Activated T-cell treated with anti-CD3 and anti-CD28 coated beads for 1 hour (primary cell): ENCODE measurements at regions not wholly inside any gene's neighbourhood (a gene's known extent, or its start where the extent isn't known, plus 50 kb on each side); places are given as distances from the start of the nearest gene placed in this dataset.
"Not testable (repeated sequence)": the region's sequence is repeated elsewhere in the genome, so short reads cannot be mapped to it uniquely, and the experiment has no call there.

Experiments
- DNase-seq: peaks from one replicate; pipeline ENCODE4 v3.0.0-alpha.2; 2020; ENCODE audit warnings: low read depth

DNA sequence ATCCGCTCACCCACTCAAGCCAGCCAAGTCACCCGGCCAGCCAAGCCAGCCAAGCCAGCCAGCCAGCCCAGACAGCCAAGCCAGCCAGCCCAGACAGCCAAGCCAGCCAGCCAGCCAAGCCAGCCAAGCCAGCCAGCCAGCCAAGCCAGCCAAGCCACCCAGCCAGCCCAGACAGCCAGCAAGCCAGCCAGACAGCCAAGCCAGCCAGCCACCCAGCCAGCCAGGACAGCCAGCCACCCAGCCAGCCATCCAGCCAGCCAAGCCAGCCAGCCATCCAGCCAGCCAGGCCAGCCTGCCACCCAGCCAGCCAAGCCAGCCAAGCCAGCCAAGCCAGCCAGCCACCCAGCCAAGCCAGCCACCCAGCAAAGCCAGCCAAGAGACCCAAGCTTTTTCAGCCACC lies 316.8 kb upstream of the PLGLB2 start:
- DNase-seq, result not testable (repeated sequence)

DNA sequence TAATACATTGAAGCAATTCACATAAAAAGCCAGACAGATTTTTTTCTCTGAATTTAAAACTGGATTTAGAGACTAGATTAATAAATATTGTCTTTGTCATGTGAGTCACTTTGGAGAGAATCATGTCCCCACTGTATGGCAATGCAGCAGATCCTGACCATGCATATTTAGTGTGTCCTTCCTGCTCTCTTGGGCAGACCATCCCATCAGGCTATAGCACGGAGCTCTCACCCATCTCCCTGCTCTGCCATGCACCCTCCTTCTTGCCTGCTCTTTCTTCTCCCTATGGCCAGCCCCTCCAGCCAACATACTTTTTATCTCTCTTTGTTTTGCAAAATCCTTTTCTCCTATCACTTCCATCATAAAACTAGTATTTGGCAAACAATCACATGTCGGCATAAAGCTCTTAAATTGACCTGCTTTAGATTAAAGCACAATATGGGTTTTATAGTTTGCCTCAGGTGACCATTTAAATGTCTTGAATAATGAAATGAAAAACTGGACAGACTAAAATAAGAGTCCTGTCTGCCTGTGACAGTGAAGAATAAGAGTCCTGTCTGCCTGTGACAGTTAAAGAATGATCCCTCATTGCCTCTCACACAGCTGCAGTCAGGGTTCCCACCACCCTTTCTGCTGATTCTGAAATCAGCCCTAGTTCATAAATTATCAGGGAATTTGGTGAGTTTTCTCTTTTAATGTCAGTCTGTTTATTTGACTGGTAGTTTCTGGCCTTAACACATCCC lies 315.0 kb upstream of the PLGLB2 start:
- not testable (repeated sequence) for DNase-seq

DNA sequence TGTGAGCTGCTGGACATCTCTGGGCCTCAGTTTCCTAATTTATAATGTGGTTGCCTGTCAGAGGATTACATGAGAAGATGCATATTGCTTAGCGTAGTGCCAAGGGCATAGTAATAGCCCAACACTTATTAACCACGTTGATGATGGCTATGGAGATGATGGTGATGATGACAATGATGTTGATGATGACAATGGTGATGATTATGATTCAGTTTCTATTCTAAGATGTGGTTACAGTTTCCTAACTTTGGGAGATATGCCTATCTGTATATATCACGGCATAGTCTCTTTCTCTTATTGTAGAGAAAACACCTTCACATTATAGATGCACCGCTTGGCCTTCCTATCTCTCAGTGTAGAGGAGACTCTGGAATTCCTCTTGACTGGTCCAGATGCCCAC lies 311.9 kb upstream of the PLGLB2 start:
- not testable (repeated sequence) for DNase-seq

DNA sequence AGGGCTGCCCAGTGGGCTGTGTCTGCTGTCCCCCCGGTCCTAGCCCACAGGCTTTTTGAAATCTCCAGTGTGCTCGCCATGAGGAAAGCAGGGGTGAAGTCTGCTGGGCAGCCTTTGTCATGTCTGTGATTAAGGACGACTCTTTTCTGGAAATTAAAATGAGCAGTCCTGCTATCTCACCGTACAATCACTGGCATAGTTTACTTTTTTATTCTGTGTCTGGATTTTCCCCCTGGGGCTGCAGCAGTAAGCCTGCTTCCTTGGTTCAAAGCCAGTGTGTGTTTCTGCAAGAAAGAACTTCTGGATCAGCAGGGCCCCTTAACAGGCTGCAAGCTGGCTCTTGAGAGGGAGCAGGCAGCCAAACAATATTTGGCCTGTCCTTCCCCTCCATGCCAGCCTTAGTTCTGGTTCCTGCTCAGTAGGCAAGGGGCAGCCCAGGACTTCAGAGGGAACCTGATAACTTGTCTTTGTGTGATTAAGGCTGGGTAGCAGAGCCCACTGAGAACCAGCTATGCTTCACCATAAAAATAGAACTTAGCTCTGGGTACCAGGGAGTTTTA lies 310.1 kb upstream of the PLGLB2 start:
- DNase-seq, result not testable (repeated sequence)

DNA sequence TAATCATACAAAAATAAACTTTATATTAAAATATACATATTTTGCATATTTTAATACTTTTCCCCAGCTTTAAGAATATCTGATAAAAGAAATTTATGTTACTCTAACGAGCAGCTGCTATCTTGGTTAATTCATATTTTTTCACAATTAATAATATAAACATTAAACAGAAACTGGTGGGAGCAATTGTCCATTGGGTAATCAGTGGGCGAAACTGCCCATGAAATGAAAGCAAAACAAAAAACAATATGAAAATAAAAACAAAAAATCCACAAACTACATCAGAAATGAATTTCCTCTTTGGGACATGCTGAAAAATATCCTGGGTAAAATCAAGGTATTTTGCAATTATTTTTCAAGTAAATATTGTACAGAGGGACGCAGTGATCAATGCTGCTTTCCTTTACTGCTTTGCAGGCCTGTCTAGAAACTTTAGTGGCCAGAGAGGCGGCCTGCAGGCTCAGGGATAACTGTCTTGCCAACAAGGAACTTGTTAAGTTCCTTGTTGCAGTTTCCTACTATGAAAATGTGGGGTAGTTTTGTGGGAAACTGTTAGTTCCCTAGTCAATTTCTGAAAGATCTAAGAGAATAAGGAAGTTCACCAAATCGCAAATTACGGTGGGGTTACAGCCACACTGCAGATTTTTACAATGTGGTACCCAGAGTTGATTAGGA lies 309.0 kb upstream of the PLGLB2 start:
- DNase-seq, result not testable (repeated sequence)

DNA sequence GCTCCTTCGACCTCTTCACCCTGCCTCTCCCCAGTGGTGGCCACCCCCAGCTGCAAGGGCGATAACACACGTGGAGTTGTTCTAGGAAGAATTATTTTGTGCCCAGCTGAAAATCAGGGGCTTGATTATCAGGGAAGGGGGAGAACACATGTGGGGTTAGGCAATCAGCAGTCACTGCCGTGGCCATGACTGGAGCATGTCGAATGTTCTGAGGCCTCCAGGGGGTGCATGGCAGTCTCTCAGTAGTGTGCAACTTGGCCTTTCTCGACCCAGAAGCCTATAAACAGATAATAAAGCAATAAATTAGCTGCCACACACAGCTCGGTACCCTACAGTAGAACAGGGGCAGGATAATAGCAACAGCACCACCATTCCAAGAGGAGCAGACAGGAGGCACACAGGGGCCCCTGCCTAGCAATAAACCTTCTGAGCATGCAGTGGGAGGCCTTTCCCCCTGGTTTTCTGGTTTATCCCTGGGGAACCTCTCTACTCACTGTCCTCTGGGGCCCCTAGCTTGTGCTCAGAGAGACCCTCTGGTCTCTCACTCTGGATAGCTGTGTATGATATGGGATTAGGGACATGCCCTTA lies 308.2 kb upstream of the PLGLB2 start:
- not testable (repeated sequence) for DNase-seq

DNA sequence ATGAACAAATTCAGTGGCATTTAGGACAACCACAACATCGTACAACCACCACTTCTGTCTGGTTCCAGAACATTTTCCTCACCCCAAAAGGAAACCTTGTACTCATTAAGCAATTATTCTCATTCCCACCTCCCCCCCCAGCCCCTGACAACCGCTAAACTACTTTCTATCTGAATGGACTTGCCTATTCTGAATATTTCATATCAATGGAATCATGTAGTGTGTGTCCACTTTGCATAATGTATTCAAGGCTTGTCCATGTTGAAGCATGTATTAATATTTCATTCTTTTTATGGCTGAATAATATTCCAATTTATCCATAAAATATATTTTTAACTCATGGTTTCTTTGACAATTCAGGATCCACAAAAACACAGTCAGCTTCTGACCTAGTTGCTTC lies 307.2 kb upstream of the PLGLB2 start:
- not testable (repeated sequence) for DNase-seq

DNA sequence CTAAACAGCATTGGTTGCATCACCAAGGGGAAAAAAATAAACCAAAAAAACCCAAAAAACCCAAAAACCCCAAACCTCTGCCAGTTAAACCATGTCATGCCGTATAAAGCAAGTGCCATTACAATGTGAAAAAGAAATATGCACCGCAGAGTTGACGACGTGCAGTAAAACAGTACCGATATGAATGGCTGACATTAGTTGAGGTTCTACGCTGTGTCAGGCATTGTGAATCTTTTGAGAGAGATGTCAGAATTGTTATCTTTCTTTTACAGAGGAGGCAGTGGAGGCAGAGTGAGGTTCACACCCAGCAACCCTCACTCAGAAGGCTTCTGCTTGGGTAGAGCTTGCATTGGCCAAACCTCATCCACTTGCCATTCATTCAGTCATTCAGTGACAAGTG lies 306.5 kb upstream of the PLGLB2 start:
- not testable (repeated sequence) for DNase-seq

DNA sequence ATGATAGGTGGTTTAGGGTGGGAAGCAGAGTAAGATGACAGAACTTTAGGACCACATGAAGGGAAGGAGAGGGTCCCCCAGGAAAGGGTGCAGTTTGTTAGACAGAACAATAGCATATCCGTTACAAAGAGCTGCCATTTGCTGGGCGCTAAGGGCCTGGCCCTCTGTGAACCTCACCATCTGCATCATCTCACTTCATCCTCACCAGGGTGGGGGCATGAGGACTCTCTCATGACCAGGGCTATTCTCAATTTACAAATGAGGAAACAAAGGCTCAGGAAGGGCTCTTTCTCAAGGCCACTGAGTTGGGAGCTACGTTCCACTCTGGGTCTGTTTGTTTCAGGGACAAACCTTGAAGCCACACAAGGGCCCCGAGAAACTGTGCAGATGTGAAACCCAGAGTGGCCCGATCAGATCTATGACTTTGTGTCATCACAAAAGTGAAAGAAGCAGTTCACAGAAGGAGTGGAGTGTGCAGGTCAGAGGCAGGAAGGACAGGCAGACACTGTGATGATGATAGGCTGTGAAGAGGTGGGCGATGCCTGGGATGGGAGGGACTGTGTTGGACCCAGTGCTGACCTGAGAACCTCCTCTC lies 304.8 kb upstream of the PLGLB2 start:
- not testable (repeated sequence) for DNase-seq

DNA sequence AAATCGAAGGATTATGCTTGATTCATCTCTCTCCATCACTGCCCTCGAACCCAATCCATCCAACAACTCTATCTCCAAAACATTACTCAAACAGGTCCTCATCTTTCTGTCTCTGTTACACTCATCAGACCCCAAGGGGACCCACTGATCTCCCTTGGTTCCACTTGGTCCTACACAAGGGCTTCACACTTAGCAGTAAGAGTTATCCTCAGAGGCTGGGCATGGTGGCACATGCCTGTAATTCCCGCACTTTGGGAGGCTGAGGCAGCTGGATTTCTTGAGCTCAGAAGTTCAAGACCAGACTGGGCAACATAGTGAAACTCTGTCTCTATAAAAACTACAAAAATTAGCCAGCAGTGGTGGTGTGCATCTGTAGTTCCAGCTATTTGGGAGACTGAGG lies 302.9 kb upstream of the PLGLB2 start:
- not testable (repeated sequence) for DNase-seq

DNA sequence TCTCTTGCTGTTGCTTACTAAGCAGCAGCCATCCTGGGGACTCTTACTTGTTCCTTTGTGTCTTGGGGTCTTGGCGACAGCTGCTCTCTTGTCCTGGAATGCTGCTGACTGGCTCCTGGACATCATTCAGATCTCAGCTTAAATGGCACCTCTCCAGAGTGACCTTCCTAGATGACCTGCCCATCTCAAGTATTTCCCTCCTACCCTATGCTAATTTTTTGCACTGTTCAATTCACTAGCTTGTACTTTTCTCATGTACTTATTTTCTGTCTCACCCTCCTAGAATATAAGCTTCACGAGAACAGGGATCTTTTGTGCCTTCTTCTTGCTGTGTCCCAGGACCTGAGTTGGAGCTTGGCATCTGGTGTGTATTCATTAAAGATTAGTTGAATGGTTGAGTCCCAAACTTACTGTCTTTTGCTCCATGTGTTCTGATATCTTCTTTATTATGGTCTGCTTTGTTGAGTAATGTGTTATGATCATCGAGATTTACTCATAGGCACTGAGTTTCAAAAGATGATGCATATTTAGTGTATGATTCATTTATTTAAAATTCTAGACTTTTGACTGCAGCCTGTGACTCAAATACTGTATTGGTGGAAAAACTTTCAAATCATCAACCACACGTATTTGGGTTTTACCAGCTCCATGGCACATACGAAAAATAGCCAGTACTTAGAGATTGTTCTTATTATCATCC lies 302.1 kb upstream of the PLGLB2 start:
- not testable (repeated sequence) for DNase-seq

DNA sequence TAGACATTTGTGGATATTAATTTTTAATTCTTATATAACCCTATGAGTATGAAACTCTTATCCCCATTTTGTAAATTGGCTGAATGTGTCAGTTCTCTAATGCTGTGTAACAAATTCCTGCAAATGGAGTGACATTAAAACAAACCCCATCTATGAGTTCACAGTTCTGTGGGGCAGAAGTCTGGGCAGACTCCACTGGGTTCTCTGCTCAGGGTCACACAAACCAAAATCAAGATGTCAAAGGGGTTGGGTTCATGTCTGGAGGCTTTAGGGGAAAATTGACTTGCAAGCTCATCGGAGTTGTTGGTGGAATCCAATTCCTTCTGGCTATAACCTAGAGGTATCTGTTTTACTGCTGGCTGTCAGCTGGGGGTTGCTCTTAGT lies 301.6 kb upstream of the PLGLB2 start:
- DNase-seq, result not testable (repeated sequence)

DNA sequence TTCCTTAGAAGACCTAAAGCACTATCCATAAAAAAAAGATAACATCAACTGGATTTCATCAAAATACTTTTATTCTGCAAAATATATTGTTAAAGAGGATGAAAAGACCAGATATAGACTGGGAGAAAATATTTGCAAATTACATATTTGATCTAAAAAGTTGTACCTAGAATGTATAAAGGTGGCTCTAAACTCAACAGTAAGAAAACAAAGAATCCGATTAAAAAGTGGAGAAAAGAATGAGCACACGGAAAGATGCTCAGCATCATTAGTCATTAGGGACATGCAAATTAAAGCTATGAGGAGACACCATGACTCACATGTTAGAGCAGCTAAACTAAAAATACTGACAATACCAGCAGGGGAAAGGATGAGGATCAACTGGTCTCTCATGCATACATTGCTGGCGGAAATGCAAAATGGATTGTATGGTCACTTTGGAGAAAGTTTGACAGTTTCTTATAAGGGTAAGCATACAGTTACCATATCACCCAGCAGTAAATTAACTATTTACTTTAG lies 298.4 kb upstream of the PLGLB2 start:
- DNase-seq, result not testable (repeated sequence)

DNA sequence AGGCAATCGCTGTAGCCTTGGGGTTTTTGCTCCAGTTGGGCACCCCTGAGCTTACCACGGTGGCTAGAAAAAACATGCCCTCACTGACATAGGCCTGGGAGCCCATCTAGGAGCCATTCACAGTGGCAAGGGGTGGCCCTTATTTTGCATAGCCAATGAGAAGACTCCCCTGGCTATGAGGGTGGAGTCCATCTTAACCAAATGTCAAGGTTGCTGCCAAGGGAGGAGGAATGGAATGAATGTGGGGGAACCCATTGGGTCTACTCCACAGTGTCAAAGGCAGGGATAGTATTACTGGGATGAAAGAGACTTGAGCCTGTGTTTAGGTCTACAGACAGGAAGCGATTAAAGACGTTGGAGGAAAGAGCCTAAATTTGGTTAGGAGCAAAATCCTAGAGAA lies 295.7 kb upstream of the PLGLB2 start:
- DNase-seq, result not testable (repeated sequence)

DNA sequence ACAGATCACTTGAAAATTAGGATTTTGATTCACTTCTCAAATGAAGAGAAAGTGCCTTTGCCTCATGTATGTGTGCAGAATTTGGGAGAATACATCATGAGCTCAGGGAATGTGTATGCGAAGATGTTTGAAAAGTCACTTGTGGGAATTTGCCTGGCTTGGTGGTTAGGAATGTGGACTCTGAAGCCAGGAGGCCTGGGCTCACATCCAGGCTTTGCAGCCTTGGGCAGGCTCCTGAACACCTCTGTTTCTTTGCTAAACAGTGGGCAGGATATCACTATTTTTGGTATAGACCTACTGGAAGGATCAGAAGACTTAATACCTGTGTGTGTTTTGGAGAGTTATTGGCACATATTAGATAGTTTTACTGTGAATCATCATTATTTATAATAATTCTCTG lies 295.0 kb upstream of the PLGLB2 start:
- DNase-seq, result not testable (repeated sequence)

DNA sequence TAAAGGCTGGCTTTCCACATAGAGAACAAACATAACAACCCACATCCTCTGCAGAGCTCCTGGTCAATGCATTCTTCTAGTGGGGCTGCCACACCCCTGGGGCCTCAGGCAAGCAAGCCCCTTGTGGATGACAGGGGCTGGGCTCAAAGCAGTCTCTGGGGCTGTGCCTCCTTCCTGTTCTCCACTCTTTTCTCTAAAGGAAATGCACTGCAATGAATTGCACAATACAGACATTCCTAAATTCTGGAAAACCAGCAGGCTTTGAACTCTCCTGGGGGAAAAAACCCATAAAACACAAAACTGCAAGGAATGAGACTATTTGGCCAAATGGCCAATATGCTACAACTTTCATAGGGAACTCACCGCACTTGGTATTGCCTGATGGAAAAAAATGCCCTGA lies 293.9 kb upstream of the PLGLB2 start:
- not testable (repeated sequence) for DNase-seq

DNA sequence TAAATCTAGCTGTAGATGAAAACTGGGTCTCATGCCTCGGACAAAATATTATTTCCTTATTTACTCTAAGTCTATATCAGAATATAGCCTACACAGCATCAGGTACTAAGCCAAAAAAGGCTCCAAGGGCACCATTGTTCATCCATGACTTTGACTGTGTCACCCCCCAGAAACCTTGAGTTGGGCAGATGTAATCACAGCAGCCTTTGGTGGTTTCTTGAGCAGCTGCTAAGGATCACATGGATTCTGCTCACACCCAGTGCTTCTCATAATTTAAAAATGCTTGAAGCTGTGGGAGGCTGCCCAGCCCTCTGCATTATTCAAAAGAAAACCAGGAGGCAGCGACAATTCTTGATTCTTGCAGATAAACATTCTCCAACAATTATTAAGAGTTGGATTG lies 293.5 kb upstream of the PLGLB2 start:
- not testable (repeated sequence) for DNase-seq

DNA sequence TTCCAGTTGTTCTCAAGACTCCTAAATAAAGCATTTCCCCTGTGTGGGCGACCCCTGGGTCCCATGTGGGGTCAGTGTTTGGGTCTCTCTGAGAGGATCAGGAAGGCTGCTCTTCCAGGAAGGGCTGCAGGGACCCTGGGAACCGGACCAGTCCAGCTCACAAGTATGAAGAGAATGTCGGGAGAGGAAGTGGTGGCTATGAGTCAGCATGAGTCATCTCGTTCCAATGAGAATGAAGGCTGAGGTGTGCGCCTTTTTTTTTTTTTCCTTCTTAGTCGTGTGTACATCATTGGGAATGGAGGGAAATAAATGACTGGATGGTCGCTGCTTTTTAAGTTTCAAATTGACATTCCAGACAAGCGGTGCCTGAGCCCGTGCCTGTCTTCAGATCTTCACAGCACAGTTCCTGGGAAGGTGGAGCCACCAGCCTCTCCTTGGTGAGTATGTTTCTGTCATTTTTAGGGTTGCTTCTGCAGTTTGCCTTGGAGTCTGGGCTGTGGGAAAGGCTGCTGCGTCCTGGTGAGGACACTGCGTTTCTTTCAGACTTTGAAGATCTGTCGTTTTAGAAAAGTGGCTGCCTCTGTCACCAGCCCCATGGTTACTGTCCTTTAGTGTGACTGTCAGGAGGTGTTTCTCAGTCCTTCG lies 292.6 kb upstream of the PLGLB2 start:
- DNase-seq, result not testable (repeated sequence)

DNA sequence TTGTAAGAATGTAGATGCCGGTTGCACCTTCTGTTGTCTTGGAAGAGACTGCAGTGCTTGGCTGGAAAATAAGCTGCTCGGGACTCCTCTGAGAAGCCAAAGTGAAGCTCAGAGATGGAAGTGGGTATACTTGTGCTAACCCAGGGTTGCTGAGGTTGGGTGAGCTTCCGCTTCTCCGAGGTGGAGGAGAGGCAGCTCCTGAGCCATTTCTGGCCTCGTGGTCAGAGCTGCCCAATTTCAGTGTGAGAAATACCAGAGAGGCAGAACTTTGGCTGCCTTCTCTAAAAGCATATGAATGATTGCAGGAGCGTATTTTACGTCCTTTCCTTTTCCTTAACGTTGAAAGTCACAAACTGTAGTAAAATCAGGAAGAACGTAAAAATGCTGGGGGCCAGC lies 292.0 kb upstream of the PLGLB2 start:
- not testable (repeated sequence) for DNase-seq

DNA sequence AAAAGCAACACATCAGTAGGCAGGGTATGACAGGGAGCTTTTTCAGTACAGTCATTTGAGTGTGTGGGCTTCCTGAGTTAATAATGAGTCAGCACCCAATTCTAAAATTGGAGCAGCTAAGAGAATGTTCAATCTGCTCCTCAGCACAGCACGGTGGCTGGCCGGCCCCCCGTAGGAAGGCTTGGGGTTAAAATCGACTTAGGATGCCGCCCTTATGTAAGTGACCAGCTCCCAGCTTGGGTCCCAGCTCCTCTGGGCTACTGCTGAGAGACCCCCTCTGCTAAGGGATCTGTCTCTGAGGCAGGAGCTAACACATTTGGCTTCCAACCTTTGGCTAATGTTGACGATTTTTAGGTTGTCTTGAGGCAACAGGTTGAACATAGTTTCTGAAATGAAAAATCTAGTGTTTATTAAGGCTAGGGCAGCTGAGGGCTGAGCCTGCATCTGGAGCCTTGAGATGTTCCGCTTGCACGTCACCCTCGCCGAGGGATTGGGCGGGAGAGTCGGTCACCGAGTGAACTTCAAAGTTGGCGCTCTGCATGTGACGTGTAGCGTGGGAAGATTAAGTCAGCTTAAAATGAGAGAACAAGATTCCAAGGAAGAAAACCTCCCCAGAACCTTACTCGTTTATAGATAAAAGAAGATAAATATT lies 291.3 kb upstream of the PLGLB2 start:
- not testable (repeated sequence) for DNase-seq

DNA sequence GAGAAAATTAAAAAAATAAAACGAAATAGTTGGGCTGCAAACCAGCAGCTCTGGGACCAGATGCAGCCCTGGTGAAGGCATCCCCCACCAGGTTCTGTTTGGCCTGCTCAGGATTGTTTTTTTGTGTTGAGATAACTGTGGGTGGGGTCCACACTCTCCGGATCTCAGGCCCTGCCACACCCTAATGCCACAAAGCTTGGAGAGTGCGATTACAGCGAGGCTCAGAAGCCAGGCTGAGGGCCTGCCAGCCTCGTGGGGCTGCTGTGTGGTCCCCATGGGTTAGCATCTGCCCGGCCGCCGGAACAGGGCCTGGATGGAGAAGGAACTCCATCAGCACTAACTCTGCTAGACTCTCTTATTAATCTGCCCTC lies 290.8 kb upstream of the PLGLB2 start:
- DNase-seq, result not testable (repeated sequence)
